ENCODE measurements at regions not wholly inside any gene's neighbourhood (a gene's known extent, or its start where the extent isn't known, plus 50 kb on each side); places are given as distances from the start of the nearest gene placed in this dataset.

GRCh38 chr5:56352808-56353590 is 119.9 kb upstream of the ANKRD55 start:
- Histone ChIP-seq H3K27me3 (no peaks in the 10 kb centered on the region), H3K27ac (peak overlapping the region in 8 of 10 donors; percentile 7 to 77 (median 42)), H3K36me3 (no peaks in the 10 kb centered on the region), H3K4me3 (no peak overlapping the region), H3K9me3 (no peaks in the 10 kb centered on the region), H3K4me1 (peaks cover 0 to 66% (median 39%) of the 10 kb centered on the region in 9 donors)
- intact Hi-C loops (cut with DNase I): loop anchor here in 1 of 10 donors (10.0 kb wide), 2 partner anchors 112 to 462 kb away; partner anchors contain the start of gene MAP3K1
- DNase-seq: no peak
- TF ChIP-seq CTCF (IDR thresholded peaks at IDR 0.05): no peak
- 70 to 72% methylated on average over 4 of the region's 4 CpGs for WGBS, 2 donors
- ATAC-seq: peak in 4 of 8 donors; percentile 35 to 68 (median 49)

- ATAC-seq: peak; percentile 80 to 96 (median 91)
- Histone ChIP-seq H3K27me3 (no peaks in the 10 kb centered on the region), H3K4me3 (no peak overlapping the region), H3K9me3 (no peaks in the 10 kb centered on the region), H3K36me3 (no peaks in the 10 kb centered on the region), H3K4me1 (peaks cover 0 to 52% (median 37%) of the 10 kb centered on the region in 9 donors), H3K27ac (peak overlapping the region in 8 of 10 donors; percentile 39 to 79 (median 54))
- 39 to 50% methylated on average over 5 of the region's 5 CpGs for WGBS, 2 donors
- intact Hi-C loops (cut with DNase I): loop anchor here in 1 of 10 donors (10.0 kb wide), 2 partner anchors 114 to 464 kb away; partner anchors contain the start of gene MAP3K1
- TF ChIP-seq CTCF (IDR thresholded peaks at IDR 0.05): no peak
- DNase-seq: peak; percentile 73 to 74
These were observed 117.6 kb upstream of the ANKRD55 start for GRCh38 chr5:56350597-56351170.

- peak in 4 of 8 donors; percentile 16 to 39 (median 30) for ATAC-seq
- TF ChIP-seq CTCF (IDR thresholded peaks at IDR 0.05): no peak
- DNase-seq: no peak
- no peaks in the 10 kb centered on the region for H3K27me3 ChIP-seq
- H3K36me3 ChIP-seq: no peaks in the 10 kb centered on the region
- peak overlapping the region in 7 of 10 donors; percentile 19 to 79 (median 54) for H3K27ac ChIP-seq
- peaks cover 0 to 51% (median 36%) of the 10 kb centered on the region in 9 donors for H3K4me1 ChIP-seq
- no peaks in the 10 kb centered on the region for H3K9me3 ChIP-seq
- no peak overlapping the region for H3K4me3 ChIP-seq
- WGBS, 2 donors: 46 to 57% methylated on average over 3 of the region's 3 CpGs
- intact Hi-C loops (cut with DNase I): loop anchor here in 1 of 10 donors (10.0 kb wide), 2 partner anchors 115 to 465 kb away; partner anchors contain the start of gene MAP3K1
These were observed 117.0 kb upstream of the ANKRD55 start for GRCh38 chr5:56350011-56350596.

GRCh38 chr5:56349461-56349860 is 116.3 kb upstream of the ANKRD55 start:
- no peak for TF ChIP-seq CTCF (IDR thresholded peaks at IDR 0.05)
- H3K9me3 ChIP-seq: no peaks in the 10 kb centered on the region
- H3K4me3 ChIP-seq: no peak overlapping the region
- H3K27ac ChIP-seq: peak overlapping the region in 7 of 10 donors; percentile 19 to 79 (median 54)
- ATAC-seq (no peak), DNase-seq (no peak)
- H3K4me1 ChIP-seq: peaks cover 0 to 51% (median 36%) of the 10 kb centered on the region in 9 donors
- intact Hi-C loops (cut with DNase I): no loop called here
- no peaks in the 10 kb centered on the region for H3K27me3 ChIP-seq
- no peaks in the 10 kb centered on the region for H3K36me3 ChIP-seq
- WGBS, 2 donors: 97% methylated on average over 5 of the region's 5 CpGs

Measured in heart right ventricle (tissue), 16 donors.